Liver (tissue), 3 donors: ENCODE measurements at regions not wholly inside any gene's neighbourhood (a gene's known extent, or its start where the extent isn't known, plus 50 kb on each side); places are given as distances from the start of the nearest gene placed in this dataset.

ENCODE experiments used
- ATF3 ChIP-seq: IDR thresholded peaks from 2 replicates; pipeline ENCODE4 v1.6.1; 2016; ENCODE audit warnings: antibody characterized with exemption
- CTCF ChIP-seq: fragments of 150-350 bp; IDR thresholded peaks from 2 replicates; pipeline ENCODE4 v1.5.1; 2017; ENCODE audit warnings: improper control_type of control experiment, low read depth, low read length; ENCODE audit not compliant: missing input control
- FOXA1 ChIP-seq: IDR thresholded peaks from 2 replicates; pipeline ENCODE4 v1.6.1; 2016; ENCODE audit warnings: antibody characterized with exemption
- FOXA2 ChIP-seq: IDR thresholded peaks from 2 replicates; pipeline ENCODE4 v1.6.1; 2016; ENCODE audit warnings: antibody characterized with exemption
- HNF4G ChIP-seq: IDR thresholded peaks from 2 replicates; pipeline ENCODE4 v1.6.1; 2016; ENCODE audit warnings: antibody characterized with exemption
- JUND ChIP-seq, 2 donors: IDR thresholded peaks; 2 replicates each; pipeline ENCODE4 v1.6.1; 2016; ENCODE audit warnings: antibody characterized with exemption in 2 of 2
- MAX ChIP-seq: IDR thresholded peaks from 2 replicates; pipeline ENCODE4 v1.6.1; 2016; ENCODE audit warnings: antibody characterized with exemption
- NR2F2 ChIP-seq: IDR thresholded peaks from 2 replicates; pipeline ENCODE4 v1.6.1; 2016; ENCODE audit warnings: antibody characterized with exemption
- RAD21 ChIP-seq, 2 donors: IDR thresholded peaks; 2 replicates each; pipeline ENCODE4 v1.6.1; 2016; ENCODE audit warnings: antibody characterized with exemption in 2 of 2, mild to moderate bottlenecking in 2 of 2
- SP1 ChIP-seq: IDR thresholded peaks from 2 replicates; pipeline ENCODE4 v1.6.1; 2018; ENCODE audit warnings: antibody characterized with exemption, mild to moderate bottlenecking
- TAF1 ChIP-seq: conservative IDR thresholded peaks from 2 replicates; pipeline ENCODE4 v1.6.1; 2016; ENCODE audit warnings: antibody characterized with exemption, mild to moderate bottlenecking
- YY1 ChIP-seq: IDR thresholded peaks from 2 replicates; pipeline ENCODE4 v1.6.1; 2016; ENCODE audit warnings: antibody characterized with exemption, mild to moderate bottlenecking
- donor health status: healthy.
- donor health status: healthy.

- TF ChIP-seq CTCF (no peak), RAD21 (IDR thresholded peaks at IDR 0.05) (no peak), TAF1 (no peak), YY1 (no peak), MAX (no peak), JUND (IDR thresholded peaks at IDR 0.05) (no peak), SP1 (no peak), ATF3 (no peak), FOXA2 (no peak), FOXA1 (no peak), NR2F2 (no peak), HNF4G (no peak)
These were observed 92.2 kb upstream of the GABRG2 start for GRCh38 chr5:161975350-161975749.
